B cell (primary cell): ENCODE measurements at regions not wholly inside any gene's neighbourhood (a gene's known extent, or its start where the extent isn't known, plus 50 kb on each side); places are given as distances from the start of the nearest gene placed in this dataset.

Experiments used
- ATAC-seq: fragments of 200-7000 bp; cut with Tn5 transposase; one replicate; pipeline ENCODE4 v1.10.0; 2021; ENCODE audit warnings: low read depth, mild to moderate bottlenecking, moderate number of reproducible peaks, moderate library complexity
- CTCF ChIA-PET: fragments of 350-600 bp; sonication (Branson Sonifier 250); formaldehyde crosslinking; loops from one replicate; lab custom pipeline; 2021; ENCODE audit warnings: antibody characterized with exemption, inconsistent platforms; lab: Charles Lee
- POLR2A ChIA-PET: fragments of 350-600 bp; sonication (Branson Sonifier 250); formaldehyde crosslinking; loops from one replicate; lab custom pipeline; 2021; ENCODE audit warnings: antibody characterized with exemption; lab: Charles Lee
- DNase-seq: peaks from one replicate; pipeline ENCODE4 v3.0.0; 2013
- H2AFZ ChIP-seq: 2 replicates; pipeline ENCODE4 v1.6.1; 2012; ENCODE audit warnings: mild to moderate bottlenecking, low read depth, low read length; ENCODE audit not compliant: insufficient read depth, poor library complexity, severe bottlenecking
- H3K27ac ChIP-seq, 2 donors: 1 replicate in 1 of 2; 2 replicates in 1 of 2; pipeline ENCODE4 v1.5.1; 2012 to 2013; ENCODE audit warnings: low read length in 2 of 2, mild to moderate bottlenecking in 2 of 2, moderate library complexity in 1 of 2
- H3K27me3 ChIP-seq, 4 experiments: fragments of 200-600 bp in 1 of 4; sonication (generic) in 1 of 4; replicated peaks in 1 of 4; 1 replicate in 2 of 4; 2 replicates in 2 of 4; pipeline versions ENCODE4 v1.6.1 to v1.7.0; 2013 to 2016; ENCODE audit warnings: low read length in 3 of 4, mild to moderate bottlenecking in 2 of 4, mixed read lengths in 1 of 4, moderate library complexity in 1 of 4; ENCODE audit not compliant: insufficient read depth in 4 of 4, control insufficient read depth in 3 of 4; ENCODE audit errors: control extremely low read depth in 1 of 4
- H3K36me3 ChIP-seq, 2 experiments: replicated peaks in 1 of 2; 1 replicate in 1 of 2; 2 replicates in 1 of 2; pipeline versions ENCODE4 v1.6.1 to v1.7.1; 2013; ENCODE audit warnings: low read length in 1 of 2; ENCODE audit not compliant: insufficient read depth in 2 of 2, control insufficient read depth in 1 of 2; ENCODE audit errors: control extremely low read depth in 1 of 2, extremely low read depth in 1 of 2
- H3K4me1 ChIP-seq, 2 donors: fragments of 200-600 bp in 1 of 2; sonication (generic) in 1 of 2; 1 replicate in 1 of 2; 2 replicates in 1 of 2; pipeline versions ENCODE4 v1.5.1 to v1.6.1; 2013 to 2017; ENCODE audit warnings: low read length in 2 of 2; ENCODE audit not compliant: control insufficient read depth in 2 of 2, insufficient read depth in 2 of 2
- H3K4me2 ChIP-seq: replicated peaks from 2 replicates; pipeline ENCODE3; 2012; ENCODE audit warnings: mild to moderate bottlenecking, low read depth, low read length; ENCODE audit not compliant: poor library complexity, severe bottlenecking
- H3K4me3 ChIP-seq, 5 experiments: fragments of 200-600 bp in 1 of 5; sonication (generic) in 1 of 5; 1 replicate in 3 of 5; 2 replicates in 2 of 5; pipeline versions ENCODE4 v1.5.1 to v1.7.0; 2011 to 2016; ENCODE audit warnings: low read length in 4 of 5, mild to moderate bottlenecking in 4 of 5, low read depth in 2 of 5, control low read depth in 1 of 5, moderate library complexity in 1 of 5; ENCODE audit not compliant: insufficient read depth in 1 of 5; ENCODE audit errors: control extremely low read depth in 1 of 5, extremely low read depth in 1 of 5
- H3K79me2 ChIP-seq: fragments of 200-600 bp; sonication (generic); one replicate; pipeline ENCODE4 v1.6.0; 2016; ENCODE audit warnings: low read length; ENCODE audit not compliant: control insufficient read depth, insufficient read depth
- H3K9ac ChIP-seq: fragments of 200-600 bp; sonication (generic); 2 replicates; pipeline ENCODE4 v1.6.1; 2017; ENCODE audit warnings: mild to moderate bottlenecking, low read length, moderate library complexity
- H3K9me3 ChIP-seq, 3 donors: one replicate each; pipeline versions ENCODE4 v1.6.1 to v1.7.1; 2013; ENCODE audit warnings: low read length in 2 of 3; ENCODE audit not compliant: control insufficient read depth in 2 of 3, insufficient read depth in 1 of 3; ENCODE audit errors: control extremely low read depth in 1 of 3
- H4K20me1 ChIP-seq: 2 replicates; pipeline ENCODE4 v1.6.0; 2012; ENCODE audit warnings: mild to moderate bottlenecking, low read length; ENCODE audit not compliant: insufficient read depth, control insufficient read depth, poor library complexity, severe bottlenecking
- H3K27ac Mint-ChIP-seq: one replicate; pipeline ENCODE4 v1.8.0; 2021; ENCODE audit warnings: mixed read lengths
- H3K27me3 Mint-ChIP-seq: one replicate; pipeline ENCODE4 v1.8.0; 2021; ENCODE audit warnings: mixed read lengths
- H3K4me1 Mint-ChIP-seq: one replicate; pipeline ENCODE4 v1.8.0; 2021; ENCODE audit warnings: mixed read lengths
- H3K4me3 Mint-ChIP-seq: one replicate; pipeline ENCODE4 v1.8.0; 2021; ENCODE audit warnings: mixed read lengths
- H3K9me3 Mint-ChIP-seq: one replicate; pipeline ENCODE4 v1.8.0; 2022; ENCODE audit warnings: mixed read lengths; ENCODE audit not compliant: insufficient read depth
- CTCF ChIP-seq: fragments of 200-600 bp; IDR thresholded peaks from one replicate; pipeline ENCODE4 v1.8.0; 2022; ENCODE audit warnings: antibody characterized with exemption, mild to moderate bottlenecking
- EZH2 ChIP-seq: IDR thresholded peaks from 2 replicates; pipeline ENCODE4 v1.6.1; 2012; ENCODE audit warnings: borderline replicate concordance, low read depth, mild to moderate bottlenecking, moderate library complexity, low read length; ENCODE audit not compliant: insufficient read depth, poor library complexity, severe bottlenecking
- WGBS: methylation state at CpG from one replicate; pipeline ENCODE4 v1.1.5; 2013; ENCODE audit warnings: missing lambda C conversion rate; ENCODE audit not compliant: insufficient coverage; 5-methylcytosine and 5-hydroxymethylcytosine counted together
- intact Hi-C: fragments of 100-400 bp; cut with micrococcal nuclease; formaldehyde crosslinking; loops from one replicate; pipeline ENCODE4 v1.10.0; 2022

DNA sequence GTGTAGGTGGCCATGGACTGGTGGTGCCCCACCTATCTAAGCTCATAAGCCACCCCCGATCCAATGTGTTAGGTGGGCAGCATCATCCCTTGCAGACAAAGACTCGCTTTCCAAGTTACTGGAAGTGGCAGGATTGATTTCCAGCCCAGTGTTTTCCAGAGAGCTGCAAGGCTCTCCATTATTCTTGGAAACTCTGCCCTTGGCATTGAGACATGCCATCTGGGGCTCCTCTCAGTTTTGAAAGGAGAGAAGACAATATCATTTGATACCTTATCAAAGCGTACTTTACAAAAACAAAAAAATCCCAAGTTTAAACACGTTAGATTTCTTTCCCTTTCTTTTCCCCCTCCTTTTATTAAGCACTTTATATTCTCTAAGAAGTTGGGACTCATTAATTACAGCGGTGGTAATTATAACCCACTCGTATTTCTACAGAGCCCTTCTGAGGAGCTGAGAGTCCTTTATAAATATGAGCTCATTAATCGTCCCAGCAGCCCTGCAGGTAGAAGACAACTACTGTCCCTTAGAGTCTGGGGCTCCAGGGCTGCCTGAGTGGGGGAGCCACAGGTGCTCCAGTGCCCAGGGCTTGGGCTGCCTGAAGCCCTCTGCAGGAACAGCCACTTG, 226.1 kb downstream of the TLE3 start:
- peaks cover 0 to 10% (median 4%) of the 10 kb centered on the region in 4 experiments for H3K27me3 ChIP-seq
- Mint-ChIP-seq H3K27ac (no peak overlapping the region), H3K9me3 (peaks cover 5% of the 10 kb centered on the region), H3K27me3 (peaks cover 9% of the 10 kb centered on the region), H3K4me1 (no peaks in the 10 kb centered on the region), H3K4me3 (no peak overlapping the region)
- ChIA-PET CTCF (interaction anchor here (1.0 to 1.5 kb wide), 2 partner anchors 8 to 14 kb away, joined by 3 to 5 read pairs; no protein-coding TSS in a partner anchor), POLR2A (interaction anchor here (1.0 kb wide), 1 partner anchor 9 kb away, joined by 4 read pairs; no protein-coding TSS in a partner anchor)
- no peak overlapping the region for H3K4me2 ChIP-seq
- no peak overlapping the region for H3K4me3 ChIP-seq
- no peaks in the 10 kb centered on the region for H3K4me1 ChIP-seq
- H3K36me3 ChIP-seq, result no peaks in the 10 kb centered on the region
- H3K9ac ChIP-seq, result no peak overlapping the region
- no peaks in the 10 kb centered on the region for H4K20me1 ChIP-seq
- ATAC-seq, result no peak
- H3K27ac ChIP-seq, result no peak overlapping the region
- H3K9me3 ChIP-seq, result peaks cover 4 to 11% (median 6%) of the 10 kb centered on the region in 3 donors
- TF ChIP-seq CTCF, result no peak
- TF ChIP-seq EZH2, result no peak
- H2AFZ ChIP-seq, result no peak overlapping the region
- WGBS, result 95% methylated on average over 5 of the region's 7 CpGs
- no peak for DNase-seq
- intact Hi-C loops, result no loop called here
- no peaks in the 10 kb centered on the region for H3K79me2 ChIP-seq

DNA sequence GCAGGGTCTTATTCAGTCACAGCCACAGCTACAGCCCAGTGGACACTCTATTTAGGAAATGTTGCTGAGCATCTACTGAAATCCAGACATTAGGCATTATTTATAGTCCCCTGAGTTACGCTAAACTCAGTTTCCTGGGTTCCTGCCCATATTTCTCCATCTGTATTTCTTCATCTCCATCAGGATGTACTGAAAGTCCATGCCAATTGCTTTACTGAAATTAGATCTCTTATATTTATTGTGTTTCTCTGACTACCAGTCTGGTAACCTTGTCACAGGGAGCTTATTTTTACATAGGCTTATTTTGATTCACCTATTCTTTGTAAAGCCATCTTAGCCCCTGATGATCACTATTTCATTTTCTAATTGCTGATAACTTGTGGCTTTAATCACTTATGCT, 223.9 kb downstream of the TLE3 start:
- no peak overlapping the region for H3K4me2 ChIP-seq
- H3K27ac ChIP-seq, result no peak overlapping the region
- no peaks in the 10 kb centered on the region for H4K20me1 ChIP-seq
- no CpG with 5 or more reads among the region's 1 CpG for WGBS
- ChIA-PET POLR2A (no interaction called here), CTCF (no interaction called here)
- no peak for DNase-seq
- Mint-ChIP-seq H3K4me1 (peaks cover under 1% of the 10 kb centered on the region), H3K27me3 (peaks cover 9% of the 10 kb centered on the region), H3K9me3 (peaks cover 5% of the 10 kb centered on the region), H3K27ac (no peak overlapping the region), H3K4me3 (no peak overlapping the region)
- intact Hi-C loops, result no loop called here
- H3K9ac ChIP-seq, result no peak overlapping the region
- no peaks in the 10 kb centered on the region for H3K79me2 ChIP-seq
- H3K4me1 ChIP-seq, result no peaks in the 10 kb centered on the region
- ATAC-seq, result no peak
- no peak overlapping the region for H3K4me3 ChIP-seq
- peaks cover 4 to 11% (median 6%) of the 10 kb centered on the region in 3 donors for H3K9me3 ChIP-seq
- H2AFZ ChIP-seq, result no peak overlapping the region
- H3K36me3 ChIP-seq, result no peaks in the 10 kb centered on the region
- peaks cover 0 to 8% (median 3%) of the 10 kb centered on the region in 4 experiments for H3K27me3 ChIP-seq
- TF ChIP-seq EZH2 (no peak), CTCF (no peak)
